ENCODE measurements at regions not wholly inside any gene's neighbourhood (a gene's known extent, or its start where the extent isn't known, plus 50 kb on each side); places are given as distances from the start of the nearest gene placed in this dataset.
A peak's percentile ranks its signal among the peaks of the same experiment; 100 is the strongest.

- in situ Hi-C loops (cut with MboI): no loop called here
- H3K9ac ChIP-seq: no peak overlapping the region
- peaks cover 21% of the 10 kb centered on the region for H3F3A ChIP-seq (ENCODE audit: insufficient read depth)
- no peaks in the 10 kb centered on the region for H3K27me3 ChIP-seq (replicated peaks; ENCODE audit: insufficient read depth)
- H2AFZ ChIP-seq: no peak overlapping the region
- no peak overlapping the region for H3K4me3 ChIP-seq
- H3K9me3 ChIP-seq (ENCODE audit: low read depth): no peaks in the 10 kb centered on the region
- H3K9me2 ChIP-seq (ENCODE audit: insufficient read depth): no peaks in the 10 kb centered on the region
- H3K4me1 ChIP-seq (ENCODE audit: insufficient read depth): peaks cover 25% of the 10 kb centered on the region
- no peak overlapping the region for H3K27ac ChIP-seq
- no peaks in the 10 kb centered on the region for H4K20me1 ChIP-seq (ENCODE audit: insufficient read depth)
- H3K79me2 ChIP-seq (ENCODE audit: insufficient read depth): no peaks in the 10 kb centered on the region
- no peak overlapping the region for H3K4me2 ChIP-seq (ENCODE audit: unreplicated experiment)
- no peaks in the 10 kb centered on the region for H3K36me3 ChIP-seq (ENCODE audit: low read depth)
- WGBS, 2 experiments (ENCODE audit: low coverage in 1 of 2, low lambda C conversion rate in 2 of 2, missing lambda C conversion rate in 2 of 2): 49 to 61% methylated on average over 3 of the region's 3 CpGs
- DNase-seq: no peak
- no peak for TF ChIP-seq EZH2 (IDR thresholded peaks at IDR 0.05; ENCODE audit: insufficient read depth, poor library complexity, severe bottlenecking)
These were observed 502.8 kb downstream of the LTN1 start for GRCh38 chr21:28489821-28490350.

GRCh38 chr21:28489162-28489561, 503.5 kb downstream of the LTN1 start:
- 62 to 65% methylated on average over 7 of the region's 7 CpGs for WGBS, 2 experiments (ENCODE audit: low coverage in 1 of 2, low lambda C conversion rate in 2 of 2, missing lambda C conversion rate in 2 of 2)
- H3K27me3 ChIP-seq (replicated peaks; ENCODE audit: insufficient read depth): no peaks in the 10 kb centered on the region
- no peak for DNase-seq
- no peak overlapping the region for H3K4me2 ChIP-seq (ENCODE audit: unreplicated experiment)
- H3K79me2 ChIP-seq (ENCODE audit: insufficient read depth): no peaks in the 10 kb centered on the region
- H3F3A ChIP-seq (ENCODE audit: insufficient read depth): peaks cover 21% of the 10 kb centered on the region
- H3K27ac ChIP-seq: no peak overlapping the region
- H3K4me3 ChIP-seq: no peak overlapping the region
- no peaks in the 10 kb centered on the region for H3K9me2 ChIP-seq (ENCODE audit: insufficient read depth)
- TF ChIP-seq EZH2phosphoT487 (IDR thresholded peaks at IDR 0.05; ENCODE audit: insufficient read depth, low read depth): no peak
- H4K20me1 ChIP-seq (ENCODE audit: insufficient read depth): no peaks in the 10 kb centered on the region
- H3K4me1 ChIP-seq (ENCODE audit: insufficient read depth): peaks cover 29% of the 10 kb centered on the region
- no peak overlapping the region for H2AFZ ChIP-seq
- no peak overlapping the region for H3K9ac ChIP-seq
- no peaks in the 10 kb centered on the region for H3K36me3 ChIP-seq (ENCODE audit: low read depth)
- no peaks in the 10 kb centered on the region for H3K9me3 ChIP-seq (ENCODE audit: low read depth)
- in situ Hi-C loops (cut with MboI): no loop called here

- H3K9me3 ChIP-seq (ENCODE audit: low read depth): no peaks in the 10 kb centered on the region
- H3K27me3 ChIP-seq (replicated peaks; ENCODE audit: insufficient read depth): no peaks in the 10 kb centered on the region
- peaks cover 21% of the 10 kb centered on the region for H3F3A ChIP-seq (ENCODE audit: insufficient read depth)
- H3K4me2 ChIP-seq (ENCODE audit: unreplicated experiment): no peak overlapping the region
- H4K20me1 ChIP-seq (ENCODE audit: insufficient read depth): no peaks in the 10 kb centered on the region
- peaks cover 43% of the 10 kb centered on the region for H3K4me1 ChIP-seq (ENCODE audit: insufficient read depth)
- peak; percentile 15 for DNase-seq
- no peak overlapping the region for H3K27ac ChIP-seq
- H3K79me2 ChIP-seq (ENCODE audit: insufficient read depth): no peaks in the 10 kb centered on the region
- 66 to 68% methylated on average over 9 of the region's 9 CpGs for WGBS, 2 experiments (ENCODE audit: low coverage in 1 of 2, low lambda C conversion rate in 2 of 2, missing lambda C conversion rate in 2 of 2)
- no peak overlapping the region for H3K9ac ChIP-seq
- H3K36me3 ChIP-seq (ENCODE audit: low read depth): no peaks in the 10 kb centered on the region
- H3K9me2 ChIP-seq (ENCODE audit: insufficient read depth): no peaks in the 10 kb centered on the region
- H3K4me3 ChIP-seq: no peak overlapping the region
- TF ChIP-seq EZH2 (IDR thresholded peaks at IDR 0.05; ENCODE audit: insufficient read depth, poor library complexity, severe bottlenecking) (no peak), EZH2phosphoT487 (IDR thresholded peaks at IDR 0.05; ENCODE audit: insufficient read depth, low read depth) (no peak)
- H2AFZ ChIP-seq: no peak overlapping the region
- in situ Hi-C loops (cut with MboI): no loop called here
These were observed 505.1 kb downstream of the LTN1 start for GRCh38 chr21:28487455-28488070.

GRCh38 chr21:28485301-28486022, 507.2 kb downstream of the LTN1 start:
- Histone ChIP-seq H3K4me2 (ENCODE audit: unreplicated experiment) (peak overlapping the region; percentile 41), H4K20me1 (ENCODE audit: insufficient read depth) (no peaks in the 10 kb centered on the region), H3K9ac (no peak overlapping the region), H3K4me3 (no peak overlapping the region), H3K27ac (peak overlapping the region; percentile 41), H2AFZ (peak overlapping the region; percentile 36), H3F3A (ENCODE audit: insufficient read depth) (peaks cover 21% of the 10 kb centered on the region), H3K79me2 (ENCODE audit: insufficient read depth) (no peaks in the 10 kb centered on the region), H3K4me1 (ENCODE audit: insufficient read depth) (peaks cover 60% of the 10 kb centered on the region), H3K36me3 (ENCODE audit: low read depth) (no peaks in the 10 kb centered on the region), H3K27me3 (replicated peaks; ENCODE audit: insufficient read depth) (no peaks in the 10 kb centered on the region), H3K9me3 (ENCODE audit: low read depth) (no peaks in the 10 kb centered on the region), H3K9me2 (ENCODE audit: insufficient read depth) (no peaks in the 10 kb centered on the region)
- TF ChIP-seq EZH2phosphoT487 (IDR thresholded peaks at IDR 0.05; ENCODE audit: insufficient read depth, low read depth): no peak
- no peak for TF ChIP-seq EZH2 (IDR thresholded peaks at IDR 0.05; ENCODE audit: insufficient read depth, poor library complexity, severe bottlenecking)
- 10% methylated on average over 4 of the region's 4 CpGs for WGBS, 2 experiments (ENCODE audit: low coverage in 1 of 2, low lambda C conversion rate in 2 of 2, missing lambda C conversion rate in 2 of 2)
- peak; percentile 84 for DNase-seq
- in situ Hi-C loops (cut with MboI): no loop called here

Data from GM23248 (cell line).